ENCODE measurements at regions not wholly inside any gene's neighbourhood (a gene's known extent, or its start where the extent isn't known, plus 50 kb on each side); places are given as distances from the start of the nearest gene placed in this dataset.
A peak's percentile ranks its signal among the peaks of the same experiment; 100 is the strongest.
"Not testable (repeated sequence)": the region's sequence is repeated elsewhere in the genome, so short reads cannot be mapped to it uniquely, and the experiment has no call there.

GRCh38 chr14:98915625-98916024 is 356.4 kb downstream of the BCL11B start:
- DNase-seq = no peak

GRCh38 chr14:98916036-98916435 is 356.0 kb downstream of the BCL11B start:
- no peak for DNase-seq

- DNase-seq = peak; percentile 69 to 78
These were observed 355.5 kb downstream of the BCL11B start for GRCh38 chr14:98916476-98916875.

GRCh38 chr14:98919434-98919833 is 352.6 kb downstream of the BCL11B start:
- DNase-seq = no peak

GRCh38 chr14:98921306-98921705 is 350.7 kb downstream of the BCL11B start:
- DNase-seq = peak; percentile 29 to 35

GRCh38 chr14:98923596-98923995 is 348.4 kb downstream of the BCL11B start:
- DNase-seq = no peak

GRCh38 chr14:98924046-98924445 is 348.0 kb downstream of the BCL11B start:
- DNase-seq = no peak

- DNase-seq = no peak
These were observed 346.5 kb downstream of the BCL11B start for GRCh38 chr14:98925354-98926040.

- DNase-seq = no peak
These were observed 345.9 kb downstream of the BCL11B start for GRCh38 chr14:98926146-98926545.

GRCh38 chr14:98926801-98927200 is 345.2 kb downstream of the BCL11B start:
- peak in 1 of 2 donors; percentile 4 for DNase-seq

- no peak for DNase-seq
These were observed 344.0 kb downstream of the BCL11B start for GRCh38 chr14:98927986-98928385.

- no peak for DNase-seq
These were observed 343.6 kb downstream of the BCL11B start for GRCh38 chr14:98928418-98928817.

- DNase-seq = no peak
These were observed 340.9 kb downstream of the BCL11B start for GRCh38 chr14:98931126-98931525.

- DNase-seq = no peak
These were observed 340.1 kb downstream of the BCL11B start for GRCh38 chr14:98931911-98932310.

GRCh38 chr14:98932431-98933325 is 339.3 kb downstream of the BCL11B start:
- no peak for DNase-seq

- not testable (repeated sequence) for DNase-seq
These were observed 337.4 kb downstream of the BCL11B start for GRCh38 chr14:98934569-98934968.

- DNase-seq = no peak
These were observed 336.1 kb downstream of the BCL11B start for GRCh38 chr14:98935921-98936320.

- DNase-seq = no peak
These were observed 335.0 kb downstream of the BCL11B start for GRCh38 chr14:98937021-98937420.

GRCh38 chr14:98937712-98938505 is 334.1 kb downstream of the BCL11B start:
- no peak for DNase-seq

- DNase-seq = no peak
These were observed 331.1 kb downstream of the BCL11B start for GRCh38 chr14:98940693-98941437.

- DNase-seq = no peak
These were observed 330.5 kb downstream of the BCL11B start for GRCh38 chr14:98941481-98941880.

- no peak for DNase-seq
These were observed 328.1 kb downstream of the BCL11B start for GRCh38 chr14:98943907-98944306.

- no peak for DNase-seq
These were observed 327.0 kb downstream of the BCL11B start for GRCh38 chr14:98944989-98945388.

All from inflammatory macrophage treated with lipopolysaccharide for 1 hour (primary cell).